ENCODE measurements at regions not wholly inside any gene's neighbourhood (a gene's known extent, or its start where the extent isn't known, plus 50 kb on each side); places are given as distances from the start of the nearest gene placed in this dataset.

- no peak for DNase-seq
Measured at GRCh38 chr21:22981819-22982218, 1983.6 kb downstream of the NCAM2 start.

DNA sequence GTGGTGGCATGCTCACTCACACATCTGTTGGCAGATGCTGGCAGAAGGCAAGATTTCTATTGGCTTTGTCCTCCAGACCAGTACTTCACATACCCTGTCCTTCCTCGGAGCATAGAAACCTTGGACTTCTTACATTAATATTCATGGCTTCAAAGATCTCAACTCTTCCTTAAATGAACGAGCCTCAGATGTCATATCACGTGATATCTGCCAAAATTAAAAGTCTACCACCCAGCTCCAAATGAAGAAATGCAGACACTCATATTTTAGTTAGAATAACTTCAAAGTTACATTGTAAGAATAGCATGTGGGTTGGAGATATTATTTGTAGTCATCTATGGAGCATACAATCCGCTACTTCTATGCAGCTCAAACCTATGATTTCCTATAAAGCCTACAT, 1994.9 kb downstream of the NCAM2 start:
- no peak for DNase-seq

DNA sequence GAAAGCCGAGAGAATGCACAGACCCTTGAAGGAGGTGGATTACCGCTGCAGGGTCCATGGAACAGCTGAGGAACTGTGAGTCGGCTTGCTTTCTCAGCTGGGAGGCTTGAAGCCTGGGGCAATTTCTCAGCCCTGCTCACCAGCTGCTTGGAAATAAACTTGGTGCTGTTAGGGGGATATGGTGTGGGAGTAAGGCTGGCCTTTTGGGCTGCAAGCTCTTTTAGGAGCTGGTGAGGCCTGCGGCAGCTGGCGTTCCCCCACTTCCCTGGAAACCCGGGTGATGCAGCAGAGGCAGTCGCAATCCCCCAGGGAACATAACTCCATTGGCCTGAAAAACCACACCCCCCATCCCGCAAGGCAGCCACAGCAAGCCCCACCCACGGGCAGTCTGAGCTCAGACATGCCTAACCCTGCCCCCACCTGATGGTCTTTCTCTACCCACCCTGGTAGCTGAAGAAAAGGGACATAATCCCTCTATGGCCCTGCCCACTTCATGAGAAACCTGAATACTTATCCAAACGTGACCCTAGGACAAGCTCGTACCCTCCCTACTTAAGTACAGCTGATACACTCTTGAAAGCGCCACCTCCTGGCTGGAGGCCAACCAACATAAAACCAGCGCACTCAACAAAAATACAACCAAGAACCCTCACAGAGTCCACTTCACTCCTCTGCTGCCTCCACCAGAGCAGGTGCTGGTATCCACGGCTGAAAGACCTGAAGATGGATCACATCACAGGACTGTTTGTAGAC, 1995.8 kb downstream of the NCAM2 start:
- no peak for DNase-seq

- no peak for DNase-seq
Measured at GRCh38 chr21:23003951-23004350, 2005.7 kb downstream of the NCAM2 start.

DNA sequence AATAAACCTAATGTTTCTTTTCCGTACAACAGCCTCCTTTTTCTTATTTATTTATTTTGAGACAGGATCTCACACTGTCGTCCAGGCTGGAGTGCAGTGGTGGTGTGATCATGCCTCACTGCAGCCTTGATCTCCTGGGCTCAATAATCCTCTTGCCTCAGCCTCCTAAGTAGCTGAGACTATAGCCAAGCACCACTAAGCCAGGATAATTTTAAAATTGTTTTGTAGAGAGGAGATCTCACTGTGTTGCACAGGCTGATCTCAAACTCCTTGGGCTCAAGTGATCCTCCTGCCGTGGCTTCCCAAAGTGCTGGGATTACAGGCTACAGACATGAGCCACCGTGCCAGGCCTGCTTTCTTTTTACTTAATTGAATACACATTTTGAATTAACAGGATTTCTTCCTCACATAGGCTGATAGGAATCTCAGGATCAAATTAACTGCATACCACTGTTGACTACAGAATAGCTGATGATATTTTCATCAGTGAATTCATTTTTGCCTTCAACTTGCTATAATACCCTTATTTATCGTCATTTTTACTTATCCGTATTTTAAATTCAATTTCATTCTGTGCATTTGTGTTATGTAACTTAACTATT, 2010.5 kb downstream of the NCAM2 start:
- no peak for DNase-seq

DNA sequence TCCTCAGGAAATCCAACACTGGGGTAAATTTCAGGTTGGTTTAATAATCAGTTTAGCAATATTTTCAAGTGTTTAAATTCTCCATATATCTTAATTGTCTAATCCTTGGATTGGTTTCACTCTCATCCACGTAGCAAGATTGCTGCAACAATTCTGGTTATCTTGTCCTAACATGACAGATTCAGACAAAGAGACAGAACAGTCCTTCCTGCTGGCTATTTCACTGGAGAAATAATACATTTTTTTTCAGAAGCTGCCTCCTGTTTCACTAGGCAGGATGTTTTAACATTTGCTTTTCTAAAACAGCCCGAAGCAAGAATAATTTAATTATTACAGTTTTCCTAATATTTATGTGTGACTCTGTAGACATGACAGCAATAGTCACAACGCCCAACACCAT, 2011.2 kb downstream of the NCAM2 start:
- no peak for DNase-seq

DNA sequence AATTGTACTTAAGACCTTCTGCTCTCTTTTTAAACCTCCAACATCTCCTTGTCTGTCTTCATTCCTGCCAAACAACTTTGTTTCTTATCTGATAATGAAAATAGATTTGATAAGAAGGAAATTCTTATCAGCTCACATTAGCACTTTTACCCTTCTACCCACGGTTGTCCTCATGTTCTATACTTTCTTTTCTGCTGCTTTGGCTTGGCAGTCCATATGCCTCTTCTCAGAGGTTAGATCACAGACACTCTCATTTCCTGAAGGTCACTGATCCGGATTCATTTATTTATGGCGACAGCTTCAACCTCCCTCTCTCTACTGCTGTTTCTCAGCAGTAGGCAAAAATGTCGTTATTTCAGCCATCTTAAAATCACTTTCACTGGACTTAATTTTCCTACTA, 2015.8 kb downstream of the NCAM2 start:
- DNase-seq = no peak

- no peak for DNase-seq
Measured at GRCh38 chr21:23016617-23017016, 2018.4 kb downstream of the NCAM2 start.

- no peak for DNase-seq
Measured at GRCh38 chr21:23017989-23018388, 2019.8 kb downstream of the NCAM2 start.

- no peak for DNase-seq
Measured at GRCh38 chr21:23020969-23021368, 2022.8 kb downstream of the NCAM2 start.

- DNase-seq = no peak
Measured at GRCh38 chr21:23021481-23021880, 2023.3 kb downstream of the NCAM2 start.

GRCh38 chr21:23026878-23027277, 2028.7 kb downstream of the NCAM2 start:
- DNase-seq = no peak

DNA sequence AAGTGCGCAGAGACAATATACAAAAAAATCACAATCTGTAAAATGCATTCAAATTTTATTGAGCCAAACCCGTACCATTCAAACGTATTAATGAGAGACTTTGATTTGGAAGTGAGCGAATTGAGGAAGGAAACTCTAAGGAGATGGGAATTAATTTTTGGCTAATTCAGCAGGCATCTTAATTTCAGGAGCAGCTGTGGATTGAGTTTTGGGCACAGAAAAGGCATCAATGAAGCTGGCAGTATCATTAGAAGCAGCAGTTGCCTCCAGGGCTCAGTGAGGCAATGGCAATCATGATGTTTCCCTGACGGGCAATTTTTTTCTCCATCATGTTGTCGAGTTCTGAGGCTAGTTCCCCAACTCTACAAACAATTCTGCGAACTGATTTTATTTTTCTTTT, 2041.6 kb downstream of the NCAM2 start:
- DNase-seq = no peak

GRCh38 chr21:23045955-23046354, 2047.7 kb downstream of the NCAM2 start:
- DNase-seq = no peak

DNA sequence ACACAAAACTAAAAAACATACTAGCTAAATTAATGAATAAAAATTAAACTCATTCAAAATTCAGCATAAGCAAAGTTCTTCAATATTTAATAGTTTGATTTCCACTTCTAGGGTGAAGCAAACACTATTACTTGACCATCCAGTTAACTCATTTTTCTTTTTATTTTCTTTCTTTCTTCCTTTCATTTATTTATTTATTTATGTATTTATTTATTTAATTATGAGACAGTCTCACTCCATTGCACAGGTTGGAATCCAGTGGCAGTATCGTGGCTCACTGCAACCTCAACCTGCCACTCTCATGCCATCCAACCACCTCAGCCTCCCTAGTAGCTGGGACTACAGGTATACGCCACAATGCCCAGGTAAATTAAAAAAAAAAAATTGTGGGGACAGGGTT, 2069.5 kb downstream of the NCAM2 start:
- peak in 1 of 6 experiments; percentile 1 for DNase-seq

- no peak for DNase-seq
Measured at GRCh38 chr21:23083242-23083641, 2085.0 kb downstream of the NCAM2 start.

- no peak for DNase-seq
Measured at GRCh38 chr21:23093259-23093658, 2095.1 kb downstream of the NCAM2 start.

GRCh38 chr21:23099185-23099584, 2101.0 kb downstream of the NCAM2 start:
- DNase-seq = no peak

DNA sequence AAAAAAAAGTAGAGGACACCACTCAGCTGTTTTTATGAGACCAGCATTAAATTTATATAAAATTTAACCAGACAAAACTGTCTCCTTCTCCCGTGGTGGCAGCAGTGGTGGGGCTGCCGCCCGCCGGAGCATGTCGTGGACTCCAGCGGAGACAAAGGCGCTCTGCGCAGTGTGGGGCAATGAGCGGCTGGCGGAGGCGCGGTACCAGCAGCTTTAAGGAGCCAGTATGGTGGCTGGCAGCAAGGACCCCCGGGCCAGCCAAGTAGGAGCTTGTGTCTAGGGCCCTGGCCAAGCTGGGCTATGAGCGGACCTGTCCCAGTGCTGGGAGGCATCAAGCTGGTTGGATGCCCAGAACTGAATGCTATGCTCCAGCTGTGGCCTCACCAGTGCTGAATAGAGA, 2102.9 kb downstream of the NCAM2 start:
- DNase-seq = no peak

DNA sequence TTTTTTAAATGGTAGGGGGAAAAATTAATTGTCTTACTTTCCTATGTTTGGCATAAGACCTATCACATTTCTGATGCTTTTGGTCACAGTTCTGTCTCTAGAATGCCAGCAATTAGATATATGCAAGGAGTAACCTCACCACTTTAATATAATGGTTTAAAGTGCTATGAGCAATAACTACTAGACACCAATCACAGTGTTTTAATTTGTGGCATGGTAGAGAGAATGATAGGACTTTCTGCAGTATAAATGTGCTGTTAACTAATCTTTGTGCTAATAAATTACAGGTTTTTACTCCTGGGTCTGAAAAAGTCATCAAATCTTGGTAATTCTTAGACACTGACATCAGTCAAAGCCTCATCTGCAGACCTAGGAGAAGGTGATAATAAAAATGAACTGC, 2110.3 kb downstream of the NCAM2 start:
- no peak for DNase-seq

- DNase-seq = no peak
Measured at GRCh38 chr21:23111070-23111600, 2112.9 kb downstream of the NCAM2 start.

GRCh38 chr21:23119491-23119890, 2121.3 kb downstream of the NCAM2 start:
- no peak for DNase-seq

DNA sequence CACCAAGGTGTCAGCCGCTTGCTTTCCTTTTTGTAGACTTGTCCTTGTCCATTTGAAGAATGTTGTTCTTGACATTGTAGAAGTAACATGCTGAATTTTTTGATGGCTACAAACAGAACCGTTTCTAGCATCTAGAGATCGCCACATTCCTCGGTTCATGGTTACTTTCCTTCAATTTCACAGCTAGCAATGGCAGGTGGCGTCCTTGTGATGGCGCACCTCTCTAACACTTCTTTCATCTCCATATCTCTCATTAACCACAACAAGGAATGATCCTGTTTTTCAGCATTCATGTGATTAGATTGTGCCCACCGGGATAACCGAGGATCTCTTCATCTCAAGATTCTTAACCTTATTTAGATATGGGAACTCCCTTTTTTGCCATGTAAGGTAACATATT, 2129.8 kb downstream of the NCAM2 start:
- no peak for DNase-seq

- no peak for DNase-seq
Measured at GRCh38 chr21:23130308-23130707, 2132.1 kb downstream of the NCAM2 start.

GRCh38 chr21:23131177-23131576, 2133.0 kb downstream of the NCAM2 start:
- no peak for DNase-seq
